ENCODE measurements at regions not wholly inside any gene's neighbourhood (a gene's known extent, or its start where the extent isn't known, plus 50 kb on each side); places are given as distances from the start of the nearest gene placed in this dataset.
"Not testable (repeated sequence)": the region's sequence is repeated elsewhere in the genome, so short reads cannot be mapped to it uniquely, and the experiment has no call there.

DNA sequence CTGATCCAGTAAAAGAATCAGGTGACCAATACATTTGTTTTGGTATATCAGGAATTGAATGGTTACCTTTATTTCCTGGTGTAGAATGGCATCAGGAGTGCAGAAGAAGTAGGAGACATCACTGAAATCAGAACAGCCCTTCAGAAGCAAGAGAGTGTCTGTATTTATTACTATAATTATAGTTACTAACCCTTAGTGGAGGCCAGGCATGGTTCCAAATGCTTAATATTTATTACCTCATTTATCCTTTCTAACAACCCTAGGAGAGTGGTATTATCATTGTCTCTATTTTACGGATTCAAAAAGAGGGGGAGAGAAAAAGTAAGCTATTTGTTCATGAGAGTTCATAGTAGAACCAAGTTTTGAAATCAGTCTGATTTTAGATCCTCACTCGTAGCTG lies 1292.9 kb downstream of the PCDH9 start:
- DNase-seq: no peak

DNA sequence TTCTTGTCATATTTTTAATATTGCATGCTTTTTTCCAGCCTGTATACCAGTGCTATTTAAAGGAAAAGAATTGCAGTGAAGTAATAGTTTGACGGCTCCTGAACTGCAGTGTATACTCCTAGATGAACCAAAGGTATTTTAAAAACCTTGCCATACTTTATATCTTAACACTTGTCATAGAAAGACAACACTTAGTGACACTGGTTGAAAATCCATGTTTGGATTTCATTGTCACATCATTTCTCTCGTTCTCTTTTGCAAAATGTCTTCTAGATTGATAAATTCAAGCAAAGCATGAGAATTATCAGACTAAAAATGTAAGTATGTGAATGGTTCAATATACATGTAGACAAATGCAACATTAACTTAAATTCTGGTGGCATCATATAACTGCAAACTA lies 1293.9 kb downstream of the PCDH9 start:
- no peak for DNase-seq

DNA sequence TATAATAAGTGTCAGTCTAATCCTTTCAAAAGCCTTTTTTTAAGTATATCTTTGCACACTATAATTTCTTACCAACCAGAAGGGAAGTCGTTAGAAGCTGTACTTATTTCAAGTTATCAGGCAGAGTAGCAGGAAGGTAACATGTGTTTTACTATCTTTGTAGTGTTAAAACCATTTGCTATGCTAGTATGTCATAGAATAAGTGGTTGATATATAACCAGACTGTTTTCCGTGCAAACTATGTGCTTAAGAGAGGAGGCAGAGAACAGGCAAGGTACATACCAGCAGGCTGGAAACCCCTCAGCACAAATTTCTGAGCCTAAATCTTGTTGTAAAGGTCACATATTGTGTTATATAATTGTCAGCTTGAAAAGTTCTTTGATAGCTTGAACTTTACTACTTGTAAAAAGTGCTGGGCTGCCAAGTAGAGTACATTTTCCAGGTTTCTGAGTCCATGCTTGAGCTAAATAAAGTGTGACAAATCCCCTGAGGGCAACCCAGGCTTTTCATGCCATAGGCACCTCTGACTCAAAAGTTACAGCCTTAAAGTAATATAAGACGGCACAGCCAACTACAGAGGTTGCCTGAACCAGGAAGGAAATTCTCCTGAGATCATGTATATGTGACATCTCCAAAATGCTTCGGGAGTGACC lies 1297.4 kb downstream of the PCDH9 start:
- DNase-seq: no peak

DNA sequence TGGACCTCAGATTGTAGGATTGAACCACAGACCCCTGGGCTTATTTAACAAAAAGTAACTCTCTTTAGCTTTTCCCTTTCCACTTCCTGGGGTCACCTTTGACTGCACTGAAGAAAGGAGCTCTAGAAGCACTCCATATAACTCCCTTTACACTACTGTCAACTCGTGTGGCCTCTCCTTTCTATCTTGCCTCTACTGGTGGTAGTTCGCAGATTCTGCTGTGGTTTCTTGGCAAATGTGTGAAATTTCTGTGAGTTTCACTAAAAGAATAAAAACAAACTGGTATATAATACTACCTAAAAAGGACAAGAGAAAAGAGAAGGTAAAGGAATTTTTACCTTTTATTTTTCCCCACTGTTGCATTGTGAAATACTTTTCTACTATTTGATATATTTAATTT lies 1298.1 kb downstream of the PCDH9 start:
- DNase-seq: no peak

DNA sequence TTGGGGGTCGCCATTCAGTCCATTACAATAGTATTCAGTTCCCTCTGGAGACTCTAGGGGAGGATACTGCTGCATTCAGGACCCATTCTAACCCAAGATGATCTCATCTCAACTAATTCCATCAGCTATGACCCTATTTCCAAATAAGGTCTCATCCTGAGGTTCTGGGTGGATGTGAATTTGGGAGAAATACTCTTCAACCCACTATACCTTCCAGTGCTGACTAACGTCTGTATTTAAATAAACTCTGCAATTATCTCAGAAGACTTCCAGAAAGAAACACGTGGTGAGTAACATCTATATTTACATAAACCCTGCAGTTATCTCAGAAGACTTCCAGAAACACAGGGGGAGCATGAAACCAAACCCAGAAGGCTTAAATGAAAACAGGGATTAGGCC lies 1300.7 kb downstream of the PCDH9 start:
- DNase-seq: no peak

DNA sequence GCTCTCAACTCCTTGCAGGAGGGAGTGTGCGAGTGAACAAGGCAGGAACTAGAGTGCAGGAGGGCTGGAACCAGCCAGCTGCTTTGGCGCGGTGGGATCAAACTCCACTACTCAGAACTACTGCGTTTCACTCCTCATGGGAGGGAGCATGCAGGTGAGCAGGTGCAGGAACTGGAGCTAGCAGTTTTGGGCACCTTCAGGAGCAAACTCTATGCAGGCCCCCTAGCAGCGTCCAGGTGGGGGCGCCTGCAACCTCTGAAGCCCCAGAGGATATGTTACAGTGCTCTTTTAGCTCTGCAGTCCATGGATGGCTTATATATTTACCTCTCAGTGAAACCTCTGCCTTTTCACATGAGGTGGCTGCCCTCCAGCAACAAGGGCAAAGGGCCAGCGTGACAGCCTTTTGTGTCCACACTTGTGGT lies 1303.4 kb downstream of the PCDH9 start:
- DNase-seq: no peak

DNA sequence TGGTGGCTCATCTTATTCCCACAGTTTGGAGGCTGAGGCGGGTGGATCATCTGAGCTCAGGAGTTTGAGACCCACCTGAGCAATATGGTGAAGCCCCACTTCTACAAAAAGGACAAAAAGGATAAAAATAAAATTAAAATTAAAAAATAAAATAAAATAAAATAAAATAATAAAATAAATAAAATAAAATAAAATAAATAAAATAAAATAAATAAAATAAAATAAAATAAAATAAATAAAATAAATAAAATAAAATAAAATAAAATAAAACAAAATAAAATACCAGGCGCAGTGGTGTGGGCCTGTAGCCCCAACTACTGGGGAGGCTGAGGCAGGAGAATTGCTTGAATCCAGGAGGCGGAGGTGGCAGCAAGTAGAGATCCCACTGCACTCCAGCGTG lies 1307.3 kb downstream of the PCDH9 start:
- DNase-seq: not testable (repeated sequence)

DNA sequence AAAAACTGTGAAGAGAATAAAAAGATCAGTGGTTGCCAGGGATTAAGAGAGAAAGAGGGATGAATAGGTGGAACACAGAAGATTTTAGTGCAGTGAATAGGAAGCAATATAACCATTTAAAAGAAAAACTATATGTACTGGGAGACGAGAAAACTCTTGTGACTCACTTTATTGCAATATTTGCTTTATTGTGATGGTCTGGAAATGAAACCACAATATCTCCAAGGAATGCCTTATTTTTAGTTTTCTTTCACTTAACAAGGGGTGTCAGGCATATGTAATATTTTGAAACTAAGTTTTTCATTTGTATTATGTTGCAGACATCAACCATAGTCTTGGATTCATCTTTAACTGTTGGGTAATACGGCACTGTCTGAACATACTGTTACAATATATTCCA lies 1308.2 kb downstream of the PCDH9 start:
- DNase-seq: no peak

DNA sequence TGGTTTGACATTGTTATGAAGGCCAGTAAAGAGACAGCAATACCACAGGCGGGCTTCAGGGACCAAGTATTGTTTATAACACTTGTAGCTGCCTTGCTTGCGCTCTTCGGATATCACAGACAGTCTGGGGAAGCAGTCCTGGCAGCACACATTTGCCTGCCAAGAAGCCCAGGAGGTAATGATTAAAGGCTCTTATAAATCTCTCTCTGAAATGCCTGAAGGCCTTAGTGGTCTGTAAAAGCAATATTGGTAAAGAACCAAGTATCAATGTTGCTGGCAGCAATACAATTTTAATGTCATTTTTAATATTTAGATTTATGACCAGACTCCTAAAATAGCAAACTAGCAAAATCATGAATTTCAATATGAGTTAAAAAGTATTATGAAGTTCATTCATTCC lies 1312.4 kb downstream of the PCDH9 start:
- no peak for DNase-seq

DNA sequence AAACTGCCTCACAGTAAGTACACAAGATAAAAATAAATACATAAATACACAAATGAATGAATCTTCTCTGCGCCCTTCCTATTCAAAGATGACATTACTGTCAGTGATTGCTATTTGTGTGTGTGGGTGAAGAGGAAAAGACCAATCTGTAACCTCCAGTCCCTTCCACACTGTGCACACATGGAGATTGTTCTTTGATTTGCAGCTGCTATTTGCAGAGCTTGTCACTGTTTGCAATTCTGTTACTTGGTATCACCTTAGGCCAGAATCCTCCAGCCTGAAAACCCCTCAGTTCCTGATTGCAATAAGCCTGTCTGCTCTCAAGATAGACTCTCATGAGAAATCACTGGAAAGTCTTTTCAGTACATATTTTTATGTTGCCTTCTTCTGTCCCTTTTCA lies 1314.9 kb downstream of the PCDH9 start:
- no peak for DNase-seq

DNA sequence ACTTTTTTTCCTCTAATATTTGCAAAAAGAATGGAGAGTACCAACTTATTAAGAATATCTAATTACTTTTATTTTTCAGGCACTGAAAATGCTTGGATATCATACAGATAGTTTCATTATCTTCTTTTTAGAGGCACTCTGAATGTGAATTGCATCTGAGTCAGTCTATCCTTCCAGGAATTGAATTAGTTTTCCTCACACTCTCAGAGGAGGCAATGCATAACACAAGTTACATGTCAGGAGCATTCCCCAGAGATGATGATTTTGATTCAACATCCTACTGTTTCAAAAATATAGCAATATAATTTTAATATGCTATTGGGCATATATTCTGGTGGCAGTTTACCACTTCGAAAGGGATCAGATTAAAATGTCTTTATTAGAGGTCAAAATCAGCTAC lies 1315.4 kb downstream of the PCDH9 start:
- no peak for DNase-seq

DNA sequence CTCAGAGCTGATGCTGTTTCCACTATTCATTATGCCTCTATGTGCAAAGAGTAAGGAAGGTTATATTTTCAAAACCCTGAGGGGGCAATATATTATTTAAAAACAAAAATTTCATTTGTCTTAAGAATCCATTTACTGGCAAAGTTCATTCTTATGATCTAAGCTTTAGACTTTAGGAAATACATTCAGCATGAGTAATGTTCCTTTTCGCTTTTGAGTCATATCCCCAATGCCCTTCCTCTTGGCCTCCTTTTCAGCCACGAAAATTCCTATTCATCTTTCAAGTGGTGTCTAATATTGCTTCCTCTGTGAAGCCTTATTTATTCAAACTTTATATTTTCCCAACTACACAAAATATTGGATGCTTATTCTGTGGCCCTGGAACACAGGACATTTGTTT lies 1317.0 kb downstream of the PCDH9 start:
- no peak for DNase-seq

DNA sequence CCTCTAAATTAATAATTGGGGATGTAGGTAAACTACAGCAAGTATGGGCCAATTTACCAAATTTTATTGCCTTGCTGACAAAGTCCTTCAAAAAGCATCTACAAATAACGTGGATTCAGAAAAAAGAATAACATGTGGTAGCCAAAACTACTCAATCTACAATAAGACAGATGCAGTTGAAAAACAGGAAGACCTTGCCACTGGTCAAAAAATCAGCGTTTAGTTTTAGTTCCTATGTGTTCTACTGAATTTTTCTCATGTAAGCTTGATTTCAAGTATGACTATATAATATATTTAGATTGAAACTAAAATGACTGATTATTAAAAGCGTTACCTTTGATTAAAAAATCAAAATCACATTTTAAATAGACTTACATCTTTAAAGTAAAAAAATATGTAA lies 1317.6 kb downstream of the PCDH9 start:
- DNase-seq: no peak

DNA sequence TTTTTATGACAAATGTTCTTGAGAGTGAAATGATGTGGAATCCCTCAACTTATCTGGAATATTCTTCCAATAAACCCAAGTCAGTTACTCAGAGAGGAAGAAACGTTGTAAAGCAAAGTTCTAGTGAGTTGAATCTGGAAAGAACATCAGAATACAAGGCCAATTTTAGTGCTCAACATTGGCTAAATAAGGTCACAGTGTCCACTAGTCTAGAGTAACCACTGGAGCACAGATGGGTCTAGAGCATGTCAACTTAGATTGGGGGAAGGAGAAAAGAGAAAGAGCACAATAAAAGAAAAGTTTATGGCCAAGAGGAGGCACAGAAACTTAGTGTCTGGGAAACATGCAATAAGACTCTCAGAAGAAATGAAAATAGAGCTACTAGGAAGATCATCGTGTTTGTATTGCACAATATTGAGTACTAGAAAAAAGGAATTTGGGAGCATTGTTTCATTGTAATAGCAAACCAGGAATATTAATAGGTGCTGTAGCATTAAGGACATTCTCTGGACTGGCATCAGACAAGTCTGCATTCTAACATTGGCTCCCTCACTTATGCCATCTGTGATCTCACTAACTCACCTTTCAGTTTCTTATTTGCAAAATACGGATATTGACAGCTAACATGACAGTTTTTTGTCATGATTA lies 1318.5 kb downstream of the PCDH9 start:
- DNase-seq: no peak

DNA sequence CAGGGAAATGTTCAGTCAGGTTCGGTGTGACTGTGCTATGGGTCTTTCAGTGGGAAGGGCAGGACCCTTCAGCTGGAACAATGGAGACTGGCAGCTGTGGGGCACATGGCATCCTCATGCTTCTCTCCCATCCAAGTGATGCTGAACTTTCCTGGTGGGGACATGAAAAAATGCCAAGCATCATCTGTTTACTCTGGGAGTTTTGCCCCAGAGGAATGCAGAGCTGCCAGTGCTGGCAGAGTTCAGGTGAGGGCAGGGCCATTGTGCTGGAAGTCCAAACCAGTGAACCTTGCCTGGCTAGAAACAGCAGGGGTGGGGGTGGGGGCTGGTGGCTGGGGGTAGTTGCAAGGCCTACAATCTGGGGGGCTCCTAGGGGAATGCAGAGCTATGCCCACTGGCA lies 1320.6 kb downstream of the PCDH9 start:
- no peak for DNase-seq

DNA sequence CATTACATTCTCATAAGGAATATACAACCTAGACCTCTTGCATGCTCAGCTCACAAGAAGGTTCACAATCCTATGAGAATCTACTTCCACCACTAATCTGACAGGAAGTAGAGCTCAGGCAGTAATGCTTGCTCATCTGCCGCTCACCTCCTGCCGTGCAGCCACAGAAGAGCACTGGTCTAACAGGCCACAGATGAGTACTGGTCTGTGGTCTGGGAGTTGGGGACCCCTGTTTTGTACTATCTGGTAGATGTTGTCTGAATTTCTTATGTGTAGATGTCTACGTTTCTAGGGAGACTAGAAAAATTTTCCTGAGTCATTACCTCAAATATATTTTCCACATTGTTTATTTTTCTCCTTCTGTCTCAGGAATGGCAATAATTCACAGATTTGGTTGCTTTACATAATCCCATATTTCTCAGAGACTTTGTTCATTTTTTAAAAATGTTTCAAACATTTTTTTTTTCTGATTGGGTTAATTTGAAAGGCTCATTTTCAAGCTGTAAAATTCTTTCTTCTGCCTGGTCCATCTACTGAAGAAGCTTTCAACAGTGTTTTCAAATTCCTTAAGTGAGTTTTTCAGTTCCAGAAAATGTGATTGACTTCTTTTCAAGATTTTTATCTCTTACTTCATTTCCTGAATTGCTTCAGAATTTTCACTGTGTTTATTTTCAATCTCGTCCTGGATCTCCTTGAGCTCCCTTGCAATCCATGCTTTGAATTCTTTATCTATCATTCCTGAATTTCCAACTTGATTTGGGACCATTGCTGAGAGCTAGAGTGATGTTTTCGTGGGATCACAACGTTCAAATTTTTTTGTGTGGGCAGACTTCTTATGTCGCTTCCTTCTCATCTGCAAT lies 1322.2 kb downstream of the PCDH9 start:
- no peak for DNase-seq

DNA sequence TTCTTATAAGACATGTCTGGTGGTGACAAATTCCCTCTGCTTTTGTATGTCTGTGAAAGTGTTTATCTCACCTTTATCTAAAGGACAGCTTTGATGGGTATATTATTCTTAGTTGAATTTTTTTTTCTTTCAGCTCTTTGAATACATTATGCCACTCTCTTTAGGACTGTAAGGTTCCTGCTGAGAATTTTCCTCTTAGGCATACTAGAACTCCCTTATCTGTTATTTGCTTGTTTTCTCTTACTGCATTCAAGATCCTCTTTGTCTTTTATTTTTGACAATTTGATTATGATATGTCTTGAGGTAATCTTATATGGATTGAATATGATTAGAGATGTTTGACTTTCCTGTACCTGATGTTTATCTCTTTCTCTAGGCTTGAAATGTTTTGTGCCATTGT lies 1328.4 kb downstream of the PCDH9 start:
- no peak for DNase-seq

DNA sequence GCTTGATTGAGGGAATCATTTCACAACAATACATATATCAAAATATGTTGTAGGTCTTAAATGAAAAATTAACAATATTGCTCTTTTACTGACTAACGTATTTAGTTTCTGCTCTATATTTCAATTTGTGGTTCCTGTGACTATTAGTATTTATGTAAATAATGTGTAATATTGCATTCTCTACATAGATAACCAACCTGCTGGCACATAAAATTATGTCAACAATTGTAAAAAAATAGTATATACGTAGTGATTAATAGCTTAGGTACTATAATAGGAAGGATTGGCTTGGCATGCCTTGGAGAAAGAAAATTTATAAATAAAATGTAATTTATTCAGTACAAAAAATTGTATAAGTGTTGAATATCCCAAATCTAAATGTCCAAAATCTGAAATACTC lies 1336.1 kb downstream of the PCDH9 start:
- no peak for DNase-seq

DNA sequence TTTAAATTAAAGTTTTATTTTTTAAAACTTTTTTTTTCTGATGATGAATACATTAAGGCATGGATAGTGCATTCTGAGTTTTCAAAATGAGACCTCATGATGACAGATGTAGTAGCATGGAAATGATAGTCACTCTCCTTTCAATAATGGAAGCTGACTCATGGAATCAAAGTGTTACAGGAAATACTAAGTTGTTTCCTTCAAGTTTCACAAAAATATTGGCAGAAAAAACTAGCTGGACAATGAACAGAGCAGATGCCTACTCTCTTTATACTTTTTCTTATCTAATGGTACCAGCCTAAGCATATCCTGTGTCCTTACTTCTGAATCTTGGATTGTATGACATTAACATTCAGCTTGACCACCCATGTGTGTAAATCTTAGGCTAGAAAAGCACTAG lies 1337.3 kb downstream of the PCDH9 start:
- no peak for DNase-seq

DNA sequence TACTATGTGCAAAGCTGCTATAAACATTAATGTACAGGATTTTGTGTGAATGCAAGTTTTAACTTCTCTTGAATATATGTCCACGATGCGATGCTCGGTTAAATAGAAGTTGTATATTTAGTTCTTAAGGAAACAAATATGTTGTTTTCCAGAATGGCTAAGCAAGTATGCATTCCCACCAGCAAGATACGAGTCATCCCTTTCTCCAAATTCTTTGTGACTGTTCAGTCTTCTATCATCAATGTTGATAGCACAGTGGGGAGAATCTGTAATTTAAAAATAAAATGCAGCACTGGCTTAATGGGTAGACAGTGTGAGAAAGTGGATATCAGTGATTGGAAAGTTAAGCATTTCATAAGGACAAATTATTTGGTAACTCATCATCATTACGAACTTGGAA lies 1340.8 kb downstream of the PCDH9 start:
- no peak for DNase-seq

DNA sequence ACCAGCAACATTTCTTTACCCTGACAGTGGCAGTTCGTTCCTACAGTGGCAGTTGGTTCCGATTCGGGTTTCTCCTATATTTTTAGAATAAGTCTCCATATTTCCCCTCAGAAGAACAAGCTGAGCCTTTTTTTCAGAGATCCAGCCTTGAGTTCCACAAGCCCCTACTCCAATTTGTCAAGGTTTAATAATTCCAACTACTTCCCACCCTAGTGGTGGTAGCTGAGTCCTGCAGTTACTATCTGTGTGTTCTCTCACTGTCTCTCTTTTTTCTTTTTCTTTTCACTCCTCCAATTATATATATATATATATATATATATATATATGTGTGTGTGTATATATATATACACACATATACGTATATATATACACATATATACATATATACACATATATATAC lies 1347.3 kb downstream of the PCDH9 start:
- DNase-seq: no peak

DNA sequence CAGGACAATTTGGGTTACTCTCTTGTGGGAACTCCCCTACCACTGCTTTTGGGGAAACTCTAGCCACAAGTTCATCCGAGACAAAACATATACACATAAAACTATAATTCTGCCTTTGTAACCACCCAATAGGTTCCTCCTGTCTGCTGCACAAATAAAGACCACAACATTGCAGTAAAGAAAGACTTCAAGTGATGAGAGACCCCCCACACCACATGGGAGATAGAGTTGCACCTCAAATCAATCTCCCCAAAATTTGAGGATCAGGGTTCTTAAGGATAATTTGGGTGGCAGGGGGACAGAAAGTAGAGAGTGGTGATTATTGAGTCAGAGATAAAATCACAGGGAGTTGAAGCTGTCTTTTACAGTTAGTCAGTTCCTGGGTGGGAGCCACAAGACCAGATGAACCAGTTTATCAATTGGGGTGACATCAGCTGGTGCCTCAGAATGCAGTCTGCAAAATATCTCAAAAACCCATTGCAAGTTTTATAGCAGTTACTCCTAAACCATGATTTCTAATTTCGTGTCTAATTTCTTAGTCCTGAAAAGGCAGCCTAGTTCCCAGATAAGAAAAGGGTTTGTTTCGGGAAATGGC lies 1348.5 kb downstream of the PCDH9 start:
- no peak for DNase-seq

DNA sequence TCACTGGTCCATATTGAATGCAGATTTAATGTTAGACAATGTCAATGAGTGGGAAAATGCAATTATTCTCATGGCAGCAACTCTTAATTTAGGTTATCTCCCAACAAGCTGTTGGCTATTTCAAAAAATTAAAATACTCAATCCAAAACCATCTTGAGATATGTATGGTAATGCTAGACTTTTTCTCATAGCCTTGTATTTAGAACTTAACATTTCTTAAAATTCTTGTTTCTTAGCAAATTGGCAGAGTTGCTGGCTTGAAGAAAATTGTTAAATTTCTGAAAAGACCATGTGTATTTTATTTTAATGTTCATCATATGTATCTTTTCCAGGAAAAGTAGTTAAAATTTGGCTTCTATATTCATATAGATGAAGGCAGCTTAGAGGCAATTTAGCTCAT lies 1355.1 kb downstream of the PCDH9 start:
- DNase-seq: no peak

DNA sequence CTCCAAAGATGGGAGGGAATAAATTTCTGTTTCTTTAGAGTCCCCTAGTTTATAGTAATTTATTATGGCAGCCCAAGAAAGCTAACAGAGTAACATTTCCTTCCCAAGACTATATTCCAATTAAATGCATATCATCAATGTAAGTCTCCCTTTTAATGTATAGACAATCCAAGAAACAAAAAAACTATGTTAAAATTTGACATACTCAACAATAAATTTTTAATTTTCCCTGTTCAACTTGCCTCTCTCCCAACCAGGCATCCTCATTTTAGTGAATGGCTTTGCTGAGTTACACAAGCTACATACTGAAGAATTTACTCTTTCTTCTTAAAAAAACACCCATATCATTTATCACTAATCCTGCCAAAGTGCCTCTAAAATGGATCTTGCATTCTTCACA lies 1357.7 kb downstream of the PCDH9 start:
- DNase-seq: no peak
